ENCODE measurements at regions not wholly inside any gene's neighbourhood (a gene's known extent, or its start where the extent isn't known, plus 50 kb on each side); places are given as distances from the start of the nearest gene placed in this dataset.
"Not testable (repeated sequence)": the region's sequence is repeated elsewhere in the genome, so short reads cannot be mapped to it uniquely, and the experiment has no call there.

- intact Hi-C loops (cut with DNase I, micrococcal nuclease), result no loop called here
- DNase-seq, result no peak
These were observed 55.2 kb downstream of the RTL3 start for GRCh38 chrX:78603908-78604307.

GRCh38 chrX:78595901-78596502 is 63.1 kb downstream of the RTL3 start:
- intact Hi-C loops (cut with DNase I, micrococcal nuclease), result no loop called here
- ATAC-seq (no peak), DNase-seq (no peak)

More at GRCh38 chrX:78603908-78604307, 55.2 kb downstream of the RTL3 start:
- ATAC-seq, result no peak

GRCh38 chrX:78593701-78594100 is 65.4 kb downstream of the RTL3 start:
- no peak for DNase-seq
- intact Hi-C loops (cut with DNase I, micrococcal nuclease), result no loop called here
- no peak for ATAC-seq

- no peak for ATAC-seq
- intact Hi-C loops (cut with DNase I, micrococcal nuclease), result no loop called here
These were observed 67.1 kb downstream of the RTL3 start for GRCh38 chrX:78592030-78592429.

GRCh38 chrX:78574306-78574705 is 84.8 kb downstream of the RTL3 start:
- intact Hi-C loops (cut with DNase I, micrococcal nuclease), result no loop called here
- DNase-seq, result peak; percentile 14 to 48
- ATAC-seq, result peak; percentile 92

More at GRCh38 chrX:78592030-78592429, 67.1 kb downstream of the RTL3 start:
- no peak for DNase-seq

GRCh38 chrX:78573630-78574029 is 85.5 kb downstream of the RTL3 start:
- intact Hi-C loops (cut with DNase I, micrococcal nuclease), result no loop called here
- ATAC-seq (peak; percentile 46), DNase-seq (no peak)

- intact Hi-C loops (cut with DNase I, micrococcal nuclease), result no loop called here
- DNase-seq (peak; percentile 32 to 34), ATAC-seq (peak; percentile 69)
These were observed 87.3 kb downstream of the RTL3 start for GRCh38 chrX:78571849-78572248.

- intact Hi-C loops (cut with DNase I, micrococcal nuclease), result no loop called here
- no peak for DNase-seq
- ATAC-seq, result no peak
These were observed 103.6 kb downstream of the RTL3 start for GRCh38 chrX:78555401-78555980.

GRCh38 chrX:78552628-78553027 is 106.5 kb downstream of the RTL3 start:
- DNase-seq; ATAC-seq; intact Hi-C loops (cut with DNase I, micrococcal nuclease): not testable (repeated sequence)

- intact Hi-C loops (cut with DNase I, micrococcal nuclease), result no loop called here
- no peak for ATAC-seq
- no peak for DNase-seq
These were observed 111.1 kb downstream of the RTL3 start for GRCh38 chrX:78548012-78548411.

GRCh38 chrX:78545233-78545632 is 113.9 kb downstream of the RTL3 start:
- intact Hi-C loops (cut with DNase I, micrococcal nuclease), result no loop called here
- ATAC-seq, result no peak
- DNase-seq, result no peak

GRCh38 chrX:78543281-78543680 is 115.8 kb downstream of the RTL3 start:
- DNase-seq (no peak), ATAC-seq (no peak)
- intact Hi-C loops (cut with DNase I, micrococcal nuclease), result no loop called here

- ATAC-seq (no peak), DNase-seq (no peak)
- intact Hi-C loops (cut with DNase I, micrococcal nuclease), result no loop called here
These were observed 119.0 kb downstream of the RTL3 start for GRCh38 chrX:78540171-78540570.

GRCh38 chrX:78534221-78534620 is 124.9 kb downstream of the RTL3 start:
- DNase-seq, result no peak
- no peak for ATAC-seq
- intact Hi-C loops (cut with DNase I, micrococcal nuclease), result no loop called here

- no peak for ATAC-seq
- intact Hi-C loops (cut with DNase I, micrococcal nuclease), result no loop called here
- DNase-seq, result no peak
These were observed 126.8 kb downstream of the RTL3 start for GRCh38 chrX:78532363-78532762.

GRCh38 chrX:78527818-78528217 is 131.3 kb downstream of the RTL3 start:
- ATAC-seq, result no peak
- intact Hi-C loops (cut with DNase I, micrococcal nuclease), result no loop called here

GRCh38 chrX:78527263-78527662 is 131.9 kb downstream of the RTL3 start:
- no peak for ATAC-seq
- intact Hi-C loops (cut with DNase I, micrococcal nuclease), result no loop called here

More at GRCh38 chrX:78527818-78528217, 131.3 kb downstream of the RTL3 start:
- DNase-seq, result no peak

GRCh38 chrX:78522601-78523000 is 136.5 kb downstream of the RTL3 start:
- intact Hi-C loops (cut with DNase I, micrococcal nuclease), result no loop called here
- no peak for DNase-seq
- no peak for ATAC-seq

More at GRCh38 chrX:78527263-78527662, 131.9 kb downstream of the RTL3 start:
- no peak for DNase-seq

- ATAC-seq, result no peak
- intact Hi-C loops (cut with DNase I, micrococcal nuclease), result no loop called here
- no peak for DNase-seq
These were observed 142.0 kb downstream of the RTL3 start for GRCh38 chrX:78517124-78517523.

GRCh38 chrX:78514852-78515251 is 144.3 kb downstream of the RTL3 start:
- intact Hi-C loops (cut with DNase I, micrococcal nuclease), result no loop called here
- DNase-seq, result no peak
- no peak for ATAC-seq
